Activated T-helper 1 cell treated with anti-CD3 and anti-CD28 coated beads, Interleukin-2, amount 50 U/mL, for 16 hours (primary cell): ENCODE measurements at regions not wholly inside any gene's neighbourhood (a gene's known extent, or its start where the extent isn't known, plus 50 kb on each side); places are given as distances from the start of the nearest gene placed in this dataset.

Source experiments
- DNase-seq, 2 donors: peaks; one replicate each; pipeline ENCODE4 v3.0.0-alpha.2; 2020; ENCODE audit warnings: low read depth in 1 of 2, low spot score in 1 of 2

DNA sequence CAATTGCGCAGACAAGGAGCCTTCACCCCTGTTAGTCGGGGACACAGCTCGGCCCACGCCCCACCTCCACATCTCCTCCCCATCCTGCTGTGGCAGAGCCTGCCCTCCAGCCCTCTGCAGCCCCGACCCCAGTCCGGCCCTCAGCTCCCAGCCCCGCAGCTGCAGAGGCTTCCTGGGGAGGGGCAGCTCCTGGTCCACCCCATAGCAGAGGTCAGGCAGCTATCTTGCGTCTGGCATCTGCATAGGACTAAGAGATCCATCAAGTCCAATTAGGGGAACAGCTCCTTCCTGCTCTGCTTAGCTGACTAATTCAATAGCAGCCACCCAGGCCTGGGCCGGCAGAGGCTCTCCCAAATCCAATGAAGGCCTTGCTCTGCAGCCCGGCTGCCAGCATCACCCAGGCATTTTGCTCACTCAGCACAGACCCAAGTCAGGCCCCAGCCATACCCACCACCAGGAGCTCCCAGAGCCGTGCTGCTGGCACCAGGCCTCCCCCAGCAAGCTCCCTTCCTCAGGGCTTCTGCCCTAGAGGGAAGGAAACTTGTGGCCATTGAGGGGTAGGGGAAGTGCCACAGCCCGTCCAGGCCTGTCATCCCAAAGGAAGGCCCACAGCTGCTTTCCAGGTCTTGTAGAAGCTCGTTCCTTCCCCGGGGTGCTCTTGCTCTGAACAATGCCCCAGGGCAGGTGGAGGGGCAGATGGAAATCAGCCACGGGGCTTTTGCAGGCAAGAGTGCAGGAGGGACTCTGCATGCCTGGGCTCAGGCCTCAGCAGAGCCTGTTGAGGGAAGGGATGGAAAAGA is 106.2 kb upstream of the RET start:
- no peak for DNase-seq

DNA sequence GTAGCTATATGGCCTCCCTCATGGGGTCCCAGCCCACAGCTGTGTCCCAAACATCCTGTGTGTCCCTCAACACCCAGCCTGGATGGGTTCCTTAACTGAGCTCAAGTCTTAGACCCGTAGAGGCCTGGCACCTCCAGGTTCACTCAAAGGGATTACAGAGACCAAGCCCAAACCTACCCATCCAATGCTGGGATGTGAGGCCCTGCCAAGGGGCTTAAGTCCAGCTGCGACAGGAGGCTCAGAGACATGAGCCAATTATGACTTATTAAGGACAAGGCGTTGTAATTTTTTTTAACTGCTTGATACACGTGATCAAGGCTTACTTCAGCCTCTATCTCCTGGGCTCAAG is 105.6 kb upstream of the RET start:
- no peak for DNase-seq

DNA sequence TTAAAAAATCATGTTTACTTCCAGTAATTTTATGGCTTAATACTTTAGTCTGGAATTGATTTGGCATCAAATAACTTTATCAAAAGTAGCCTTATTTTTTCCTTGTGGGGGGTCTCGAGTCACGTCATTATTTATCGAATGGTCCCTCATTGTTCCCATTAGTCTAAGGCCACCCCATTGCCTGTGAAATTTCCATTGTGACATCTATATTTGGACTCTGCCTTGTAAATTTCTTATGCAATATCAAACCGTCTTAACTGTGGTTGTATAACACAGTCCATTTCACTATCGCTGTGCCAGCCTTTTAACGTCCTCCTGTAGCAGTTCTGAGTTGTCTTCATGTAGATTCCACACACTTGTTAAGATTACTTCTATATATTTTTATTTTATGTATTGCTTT is 103.9 kb upstream of the RET start:
- no peak for DNase-seq

DNA sequence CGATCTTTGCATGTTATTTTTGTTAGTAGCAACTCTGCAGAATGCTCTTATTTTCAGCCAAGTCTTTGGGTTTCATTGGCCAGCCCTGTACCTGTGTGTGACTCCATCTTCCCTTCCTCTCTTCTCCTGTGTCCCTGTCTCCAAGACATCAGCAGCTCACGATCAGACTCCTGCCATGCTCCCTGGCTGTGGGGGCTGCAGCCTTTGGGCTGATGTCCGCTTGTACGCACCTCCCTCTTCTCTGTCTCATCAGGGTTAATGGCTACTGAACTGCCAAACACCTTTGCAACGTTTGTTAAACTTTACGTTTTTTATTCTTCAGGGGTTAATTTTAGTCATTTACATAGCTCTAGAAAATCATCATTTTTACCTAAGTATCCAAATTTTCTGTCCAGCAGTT is 103.5 kb upstream of the RET start:
- no peak for DNase-seq

DNA sequence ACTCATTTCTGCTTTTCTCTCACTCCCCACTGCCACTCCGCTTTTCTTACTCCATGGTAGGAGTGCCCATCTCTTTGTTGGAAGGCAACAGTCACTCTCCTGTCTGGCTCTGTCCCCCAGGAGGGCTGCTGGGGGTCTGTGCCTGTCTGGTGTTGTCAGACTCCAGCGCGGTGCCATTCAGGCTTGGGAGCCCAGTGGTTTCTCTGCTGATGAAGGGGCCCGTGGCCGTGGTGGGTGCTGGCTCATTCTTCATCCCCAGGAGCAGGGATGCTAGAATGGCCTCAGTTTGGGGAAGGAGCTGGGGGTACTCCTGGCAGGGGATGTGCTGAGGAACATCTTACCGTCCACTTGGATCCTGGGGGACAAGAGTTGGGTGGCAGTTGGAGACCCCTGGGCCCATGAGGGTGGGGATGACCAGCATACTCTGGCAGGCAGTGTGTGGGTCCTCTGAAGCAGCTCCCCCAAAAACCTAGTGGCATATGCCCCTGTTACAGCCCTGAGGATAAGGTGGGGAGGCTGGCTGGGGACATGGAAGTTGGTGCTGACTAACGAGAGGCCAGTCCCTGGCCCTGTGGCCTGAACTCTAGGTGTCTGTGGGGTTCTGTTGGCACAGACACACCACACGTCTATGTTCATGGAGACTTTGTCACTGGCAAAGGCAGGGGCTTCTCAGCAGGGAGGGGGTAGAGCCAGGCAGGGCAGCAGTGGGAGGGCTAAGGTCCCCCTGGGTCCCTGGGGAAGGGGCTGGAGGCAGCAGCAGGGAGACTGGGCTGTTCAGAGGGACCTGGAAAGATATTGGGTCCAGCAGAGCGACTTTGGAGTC is 102.8 kb upstream of the RET start:
- no peak for DNase-seq

DNA sequence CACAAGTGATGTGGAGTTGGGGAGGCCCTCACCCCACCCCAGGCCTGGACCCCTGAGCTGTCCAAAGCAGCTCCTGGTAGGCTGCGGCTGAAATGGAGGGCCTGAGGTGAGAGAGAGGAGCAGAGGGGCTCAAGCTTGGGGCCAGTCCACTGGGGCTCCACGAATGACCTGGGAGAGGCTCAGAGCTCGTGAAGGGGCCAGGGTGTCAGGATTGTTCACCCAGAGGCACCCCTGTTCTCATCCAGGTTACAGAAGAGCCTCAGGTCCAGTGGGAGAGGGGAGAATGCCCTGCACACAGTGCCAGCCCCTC is 102.2 kb upstream of the RET start:
- no peak for DNase-seq

DNA sequence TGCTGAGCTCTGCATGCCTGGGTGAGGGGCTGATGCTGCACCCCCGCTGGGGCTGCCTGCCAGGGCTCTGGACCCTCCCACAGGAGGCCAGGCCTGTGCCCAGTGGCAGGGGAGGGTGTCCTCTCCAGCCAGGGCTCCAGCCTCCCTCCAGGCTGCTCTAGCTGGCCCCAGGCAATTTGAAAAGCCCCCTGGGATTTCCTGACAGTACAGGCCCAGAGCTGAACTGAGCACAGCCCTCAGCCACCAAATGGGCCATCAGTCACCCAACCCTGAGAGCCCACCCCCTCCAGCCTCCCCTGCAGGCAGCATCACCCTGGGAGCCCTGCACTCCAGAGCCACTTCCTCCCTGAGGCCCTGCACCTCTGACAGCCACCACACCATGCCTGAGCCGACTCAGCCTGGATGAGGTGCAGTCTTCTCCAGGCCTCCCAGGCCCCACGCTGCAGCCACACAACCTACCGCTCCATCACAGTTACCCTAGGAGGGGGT is 101.8 kb upstream of the RET start:
- DNase-seq: no peak

DNA sequence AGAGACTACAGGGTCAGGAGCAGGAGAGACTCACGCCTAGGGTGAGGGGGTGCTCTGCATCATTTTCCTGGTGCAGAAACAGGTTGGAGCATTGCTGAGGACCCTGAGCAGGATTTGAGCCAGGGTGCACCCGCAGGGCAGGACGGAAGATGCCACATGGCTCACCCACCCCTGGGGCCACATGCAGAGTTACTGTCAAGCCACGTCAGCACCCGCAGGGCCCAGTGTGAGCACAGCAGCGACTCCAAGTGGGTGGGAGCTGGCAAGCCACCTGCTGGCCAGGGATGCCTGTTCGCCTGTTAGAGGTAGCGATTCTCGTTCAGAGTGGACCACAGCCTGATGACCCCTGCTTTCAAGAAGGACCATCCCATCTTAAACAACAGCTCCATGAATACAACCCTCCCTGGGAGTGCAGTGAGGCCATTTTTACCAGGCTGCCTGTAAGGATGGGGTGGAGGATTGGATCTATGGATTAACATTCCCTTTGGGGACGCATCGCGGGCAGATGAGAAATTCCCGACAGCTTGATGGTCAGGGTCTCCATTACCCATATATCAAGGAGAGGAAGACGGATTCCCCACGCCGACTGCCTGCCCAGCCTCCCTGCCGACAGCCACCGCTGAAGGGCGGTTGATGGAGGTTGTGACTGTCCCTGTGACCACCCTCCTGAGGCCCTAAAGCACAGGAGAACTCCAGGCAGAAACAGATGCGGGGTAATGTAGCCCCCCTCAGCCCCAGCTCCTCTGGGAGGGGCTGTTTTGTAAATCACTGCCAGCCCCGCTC is 101.1 kb upstream of the RET start:
- no peak for DNase-seq

DNA sequence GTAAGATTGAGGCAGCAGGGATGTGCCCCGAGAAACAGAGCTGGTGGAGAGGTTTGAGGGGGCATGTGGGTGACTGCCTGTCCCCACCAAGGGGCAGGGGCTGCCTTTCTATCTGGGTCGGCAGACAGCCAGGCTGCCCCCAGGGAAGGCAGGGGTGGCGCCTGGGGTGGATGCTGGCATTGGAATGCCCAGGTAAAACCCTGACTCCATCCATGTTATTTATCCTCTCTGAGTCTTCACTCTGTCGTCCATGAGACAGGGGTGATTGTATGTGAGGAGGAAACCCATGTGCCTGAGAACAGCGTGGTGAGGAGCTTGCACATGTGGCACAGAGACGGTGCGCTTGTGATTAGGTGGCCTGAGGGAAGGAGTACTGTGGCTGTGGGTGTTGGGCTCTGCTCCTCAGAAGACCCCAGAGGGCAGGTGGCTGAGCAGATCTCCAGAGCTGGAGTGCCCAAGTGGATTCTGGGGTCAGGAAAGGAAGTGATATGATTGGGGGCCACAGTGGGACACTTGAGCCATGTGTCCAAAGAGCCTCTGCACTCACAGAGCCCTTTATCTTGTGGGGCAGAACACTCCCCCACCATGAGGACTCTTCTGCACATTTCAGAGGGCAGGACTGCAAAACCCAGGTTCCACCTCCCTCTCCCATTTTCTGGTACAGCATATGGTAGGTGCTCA is 100.4 kb upstream of the RET start:
- DNase-seq: peak in 1 of 2 donors; percentile 2

DNA sequence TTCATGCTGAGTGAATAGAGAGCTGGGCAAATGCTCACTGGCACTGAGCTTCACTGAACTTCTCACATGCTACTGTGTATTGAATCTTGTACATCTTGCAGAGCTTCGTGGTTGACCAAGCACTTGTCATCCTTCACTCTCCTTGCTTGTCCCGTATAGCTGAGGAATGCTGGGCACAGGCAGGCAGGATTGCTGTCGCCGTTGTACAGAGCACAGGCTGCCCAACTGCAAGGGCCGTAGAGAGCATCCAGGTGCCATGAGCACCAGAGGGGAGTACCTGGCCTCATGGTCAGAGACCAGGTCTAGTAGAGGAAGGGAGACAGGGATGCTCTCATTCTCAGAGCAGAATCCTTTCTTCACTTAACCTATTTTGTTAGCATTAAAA is 99.8 kb upstream of the RET start:
- DNase-seq: no peak

DNA sequence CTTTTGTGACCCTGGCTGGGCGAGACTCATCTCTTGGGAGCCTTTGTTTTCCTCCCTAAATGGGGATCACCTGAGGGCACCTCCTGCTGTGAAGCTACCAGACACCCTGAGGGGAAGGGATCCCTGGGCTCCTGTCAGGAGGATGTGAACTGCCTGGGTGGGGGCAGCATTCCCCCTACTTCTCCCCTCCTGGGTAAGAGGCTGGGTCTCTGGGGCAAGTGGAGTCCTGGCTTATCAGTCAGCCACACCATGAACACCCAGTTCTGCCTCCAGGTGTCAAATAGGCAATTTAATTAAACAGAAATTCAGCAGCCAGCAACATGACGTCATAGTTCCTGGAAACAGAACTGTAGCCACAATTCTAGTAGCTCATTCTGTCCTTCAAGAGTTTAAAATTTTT is 97.7 kb upstream of the RET start:
- DNase-seq: no peak

DNA sequence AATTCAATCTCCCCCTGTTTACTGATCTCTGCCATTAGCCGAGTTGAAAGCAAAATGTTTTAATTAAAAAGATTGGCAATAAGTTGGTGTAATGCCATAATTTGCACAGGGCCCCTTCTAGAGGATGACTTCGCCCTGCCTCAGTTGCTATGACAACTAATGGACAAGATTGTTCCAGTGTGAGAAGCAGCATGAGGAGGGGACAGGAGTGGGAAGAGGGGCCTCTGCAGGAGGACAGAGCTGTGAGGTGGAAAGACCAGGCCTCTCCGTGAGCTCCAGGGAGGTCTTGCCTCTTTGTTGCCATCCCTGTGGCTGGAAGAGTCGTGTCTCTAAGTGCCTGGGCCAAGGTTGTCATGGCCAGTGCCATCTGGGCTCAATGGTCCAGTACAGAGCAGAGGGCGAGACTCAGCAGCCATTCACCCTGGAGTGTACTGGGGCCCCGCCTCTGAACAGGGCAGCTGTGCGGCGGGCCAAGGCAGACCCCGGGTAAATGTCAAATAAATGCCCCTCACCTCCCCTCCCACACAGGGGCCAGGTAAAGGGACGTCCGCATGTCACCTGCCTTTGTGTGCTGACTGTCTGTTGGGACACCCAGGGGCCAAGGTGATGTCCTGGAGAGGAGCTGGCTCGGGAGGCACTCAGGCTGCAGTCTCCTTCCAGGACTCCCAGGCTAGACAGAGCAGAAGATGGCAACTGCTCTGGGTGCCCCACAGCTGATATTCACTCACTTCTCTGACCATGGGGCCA is 97.0 kb upstream of the RET start:
- DNase-seq: no peak

DNA sequence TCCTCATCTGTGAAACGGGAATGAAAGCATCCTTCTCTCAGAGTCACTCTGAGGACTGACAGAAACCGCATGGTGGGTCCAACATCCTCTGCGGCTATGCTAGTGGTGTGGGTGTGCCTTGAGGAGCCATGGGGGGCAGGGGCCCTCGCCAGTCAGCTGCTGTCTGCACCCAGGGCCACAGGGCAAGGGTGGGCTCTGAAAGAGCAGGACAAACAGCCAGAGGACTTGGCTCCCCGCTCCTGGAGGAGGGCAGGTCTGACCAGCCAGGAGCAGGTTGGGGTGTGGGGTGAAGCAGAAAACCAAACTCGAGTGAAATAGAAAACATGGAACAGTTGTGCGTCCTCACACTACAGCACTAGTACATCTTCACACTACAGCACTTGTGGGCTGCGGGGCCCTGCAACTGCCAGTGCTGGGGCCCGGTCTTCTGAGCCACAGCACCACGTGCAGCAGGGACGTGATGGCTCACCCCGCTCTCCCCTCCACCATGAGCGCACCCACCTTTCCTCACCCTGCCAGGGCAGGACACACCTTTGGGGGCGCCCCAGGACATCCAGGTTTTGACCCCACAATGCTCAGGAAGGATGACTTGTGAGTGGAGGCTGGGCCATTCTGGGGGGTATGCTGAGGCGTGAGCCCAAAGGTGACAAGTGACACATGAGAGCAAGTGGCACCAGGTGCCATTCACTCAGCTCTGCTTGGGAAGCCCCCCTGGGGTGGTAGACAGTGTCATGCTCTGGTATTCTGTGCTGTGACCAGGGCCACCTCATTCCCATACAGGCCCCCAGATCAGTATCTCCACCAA is 96.1 kb upstream of the RET start:
- no peak for DNase-seq

DNA sequence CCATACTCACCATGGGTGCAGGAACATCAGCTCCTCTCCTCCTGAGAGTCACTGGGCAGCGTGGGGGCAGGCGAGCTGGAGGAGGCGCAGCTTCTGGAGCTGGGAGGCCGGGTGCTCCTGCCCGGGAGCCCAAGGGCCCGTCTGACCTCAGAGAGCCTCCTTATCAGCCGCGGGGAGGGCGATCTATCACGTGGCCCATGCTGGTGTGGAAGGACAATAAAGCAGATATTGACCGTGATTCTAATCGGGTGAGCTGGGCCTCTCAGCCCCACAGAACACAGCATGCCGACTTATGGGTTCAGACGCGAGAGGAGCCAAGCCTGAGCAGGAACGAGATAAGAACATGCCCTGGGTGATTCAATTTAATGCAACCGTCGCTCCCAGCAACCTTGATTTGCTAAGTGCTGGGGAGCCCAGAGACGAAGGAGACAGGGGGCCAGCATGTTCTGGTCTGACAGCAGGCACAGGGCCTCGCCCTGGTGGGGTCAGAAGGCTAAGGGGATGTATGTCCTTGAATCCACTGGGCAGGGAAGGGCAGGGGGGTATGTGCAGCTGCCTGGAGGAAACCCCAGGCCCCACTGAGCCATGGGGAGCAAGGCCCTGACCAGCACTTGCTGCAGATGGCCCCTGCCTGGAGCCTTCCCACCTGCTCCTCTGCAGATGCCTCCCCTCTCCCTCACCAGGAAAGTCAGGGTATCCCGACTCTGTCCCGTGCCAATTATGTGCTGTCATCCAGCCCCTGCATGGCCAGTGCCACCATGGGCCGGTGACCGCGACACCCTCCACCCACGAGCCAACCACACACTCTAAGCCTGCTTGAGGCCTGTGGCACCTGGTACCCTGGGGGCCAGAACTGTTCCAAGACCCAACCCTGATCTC is 95.3 kb upstream of the RET start:
- peak in 1 of 2 donors; percentile 3 for DNase-seq

DNA sequence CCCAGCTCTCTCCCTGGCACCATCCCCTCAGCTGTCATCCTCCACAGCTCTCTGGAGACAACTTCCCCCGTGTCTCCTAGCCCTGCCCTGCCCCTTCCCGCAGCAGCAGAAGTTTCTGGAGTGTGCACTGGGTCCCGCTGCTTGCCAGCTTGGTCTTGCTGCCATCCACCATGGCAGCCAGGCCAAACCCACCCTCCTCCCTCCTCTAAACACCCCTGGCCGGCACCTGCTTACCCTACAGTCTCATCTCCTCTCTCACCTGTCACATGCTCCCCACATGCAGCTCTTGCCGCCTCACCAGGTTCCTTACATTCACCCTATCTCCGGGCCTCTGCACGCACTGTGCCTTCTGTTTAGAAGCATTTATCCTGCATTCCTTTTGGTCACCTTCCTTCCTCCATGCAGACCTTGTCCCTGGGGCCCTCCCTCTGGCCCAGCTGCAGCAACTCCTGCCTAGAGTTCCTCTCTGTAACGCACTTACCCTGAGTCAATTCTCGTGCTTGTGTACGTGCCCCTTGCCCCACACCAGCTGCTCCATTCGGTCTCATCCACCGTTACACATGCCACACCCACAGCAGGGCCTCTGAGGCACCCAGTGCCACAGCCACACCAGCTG is 93.9 kb upstream of the RET start:
- DNase-seq: no peak

DNA sequence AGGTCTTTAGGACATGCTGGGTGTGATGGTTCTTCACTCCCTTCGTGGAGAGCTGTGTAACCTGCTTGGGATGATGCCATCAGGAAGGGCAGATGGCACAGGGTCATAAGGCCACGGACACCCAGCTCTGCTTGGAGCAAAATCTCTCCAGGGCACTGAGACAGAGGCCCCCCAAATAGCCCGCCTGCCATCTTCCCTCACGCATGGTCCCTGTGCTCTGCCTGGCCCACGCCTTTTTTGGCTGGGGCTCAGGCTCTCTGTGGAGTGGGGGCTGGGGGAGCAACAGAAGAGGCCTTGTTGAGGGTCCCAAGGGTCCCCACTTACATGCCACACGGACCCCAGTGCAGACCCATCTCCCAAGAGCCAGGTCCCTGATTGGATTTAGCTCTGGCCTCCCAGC is 93.3 kb upstream of the RET start:
- DNase-seq: no peak

DNA sequence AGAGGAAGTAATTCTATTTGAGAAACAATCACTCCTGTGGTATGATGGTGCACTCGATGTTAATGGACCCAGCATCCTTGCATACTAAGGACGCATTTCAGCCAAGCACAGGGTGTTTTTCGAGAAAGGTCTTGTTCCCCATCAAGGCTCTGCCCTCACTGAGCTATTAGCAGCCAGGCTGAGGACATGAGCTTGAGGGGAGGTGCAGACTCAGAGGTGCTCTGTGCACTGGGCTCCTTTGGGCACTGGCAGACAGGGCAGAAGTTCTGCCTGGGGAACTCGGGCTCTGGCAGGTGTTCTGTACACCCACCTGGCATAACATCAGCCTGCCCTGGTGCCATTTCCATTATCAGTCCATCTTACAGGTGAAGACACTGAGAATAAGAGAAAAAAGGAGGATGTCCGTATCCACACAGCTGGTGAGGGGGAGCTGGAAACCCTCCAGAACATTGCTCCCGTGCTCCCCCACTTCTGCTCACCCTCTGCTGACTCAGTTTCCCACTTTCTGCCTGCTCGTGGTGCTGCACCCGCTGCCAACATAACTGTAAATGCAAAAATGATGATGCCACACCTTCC is 92.7 kb upstream of the RET start:
- DNase-seq: no peak

DNA sequence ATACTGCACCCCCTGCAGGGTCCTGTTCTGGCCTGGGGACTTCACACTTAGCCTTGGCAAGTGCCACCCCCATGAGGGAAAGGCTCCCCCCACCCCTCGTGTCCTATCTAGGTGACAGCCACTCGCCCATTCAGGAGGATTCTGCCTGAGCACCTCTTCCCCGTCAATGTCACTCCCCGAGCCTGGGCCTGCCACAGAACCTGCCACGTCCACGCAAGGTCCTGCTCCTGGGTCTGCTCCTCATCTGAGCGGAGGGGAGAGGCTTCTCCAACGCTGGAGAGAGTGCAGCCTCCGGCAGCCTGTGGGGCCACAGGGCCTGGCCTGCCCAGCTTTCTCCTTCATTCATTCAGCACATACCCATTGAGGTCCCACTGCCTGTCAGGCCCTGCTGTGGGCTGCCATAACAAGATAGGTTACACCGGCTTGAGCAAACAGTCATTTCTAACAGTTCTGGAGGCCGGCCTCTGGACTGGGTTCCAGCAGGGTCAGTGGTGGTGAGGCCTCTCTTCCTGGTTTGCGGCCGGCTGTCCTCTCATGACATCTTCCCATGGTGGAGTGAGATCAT is 92.0 kb upstream of the RET start:
- peak in 1 of 2 donors; percentile 1 for DNase-seq
